WTC11 (cell line): ENCODE measurements at regions not wholly inside any gene's neighbourhood (a gene's known extent, or its start where the extent isn't known, plus 50 kb on each side); places are given as distances from the start of the nearest gene placed in this dataset.

ENCODE experiments used
- CREB1 ChIP-seq: sonication (generic); formaldehyde crosslinking; IDR thresholded peaks from 2 replicates; pipeline ENCODE4 v1.8.0; 2023; ENCODE audit warnings: mild to moderate bottlenecking, missing genetic modification reagents
- CTCF ChIP-seq: fragments of 200-600 bp; IDR thresholded peaks from 2 replicates; pipeline ENCODE4 v1.8.0; 2022; ENCODE audit warnings: antibody characterized with exemption
- MYBL2 ChIP-seq: sonication (generic); formaldehyde crosslinking; IDR thresholded peaks from 2 replicates; pipeline ENCODE4 v1.8.1; 2023; ENCODE audit warnings: mild to moderate bottlenecking, moderate library complexity, missing genetic modification reagents
- RORB ChIP-seq: fragments of 250-450 bp; sonication (Bioruptor Pico); IDR thresholded peaks from 2 replicates; pipeline ENCODE4 v1.9.0; 2021; ENCODE audit warnings: mild to moderate bottlenecking
- USF2 ChIP-seq: sonication (generic); formaldehyde crosslinking; IDR thresholded peaks from 2 replicates; pipeline ENCODE4 v1.8.1; 2023; ENCODE audit warnings: mild to moderate bottlenecking, missing genetic modification reagents, moderate library complexity
- TF ChIP-seq, protein P1 (sequence below): sonication (generic); formaldehyde crosslinking; IDR thresholded peaks from 2 replicates; pipeline ENCODE4 v1.8.0; 2023; ENCODE audit warnings: missing genetic modification reagents
- TF ChIP-seq, protein P2 (sequence below): sonication (generic); formaldehyde crosslinking; IDR thresholded peaks from 2 replicates; pipeline ENCODE4 v1.8.0; 2022; ENCODE audit warnings: mild to moderate bottlenecking, missing genetic modification reagents

DNA sequence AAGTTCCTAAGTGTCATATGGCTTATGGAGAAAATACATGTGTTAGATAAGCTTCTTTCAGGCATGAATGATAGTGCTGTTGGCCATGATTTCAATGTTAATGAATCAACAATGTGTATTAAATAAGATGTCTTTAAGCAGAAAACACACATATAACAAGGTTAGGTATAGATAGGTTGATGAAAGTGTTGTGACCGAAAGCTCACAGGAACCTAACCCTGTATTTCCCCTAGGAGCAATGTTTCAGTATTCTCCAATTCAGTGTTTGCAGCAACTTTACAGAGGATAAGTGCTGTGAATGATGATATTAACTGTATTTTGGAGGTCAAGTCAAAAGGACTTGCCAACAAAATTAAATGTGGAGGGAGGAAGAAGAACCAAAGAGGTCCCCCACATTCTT is 82.8 kb upstream of the PRDM11 start:
- TF ChIP-seq CTCF (no peak), RORB (CRISPR knock-in tag) (no peak), CREB1 (CRISPR knock-in tag) (no peak), USF2 (CRISPR knock-in tag) (no peak), MYBL2 (CRISPR knock-in tag) (no peak)
- TF ChIP-seq, protein P1, sequence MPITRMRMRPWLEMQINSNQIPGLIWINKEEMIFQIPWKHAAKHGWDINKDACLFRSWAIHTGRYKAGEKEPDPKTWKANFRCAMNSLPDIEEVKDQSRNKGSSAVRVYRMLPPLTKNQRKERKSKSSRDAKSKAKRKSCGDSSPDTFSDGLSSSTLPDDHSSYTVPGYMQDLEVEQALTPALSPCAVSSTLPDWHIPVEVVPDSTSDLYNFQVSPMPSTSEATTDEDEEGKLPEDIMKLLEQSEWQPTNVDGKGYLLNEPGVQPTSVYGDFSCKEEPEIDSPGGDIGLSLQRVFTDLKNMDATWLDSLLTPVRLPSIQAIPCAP (CRISPR knock-in tag): no peak
- TF ChIP-seq, protein P2, sequence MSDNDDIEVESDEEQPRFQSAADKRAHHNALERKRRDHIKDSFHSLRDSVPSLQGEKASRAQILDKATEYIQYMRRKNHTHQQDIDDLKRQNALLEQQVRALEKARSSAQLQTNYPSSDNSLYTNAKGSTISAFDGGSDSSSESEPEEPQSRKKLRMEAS (CRISPR knock-in tag): no peak
